Astrocyte of the spinal cord (primary cell): ENCODE measurements at regions not wholly inside any gene's neighbourhood (a gene's known extent, or its start where the extent isn't known, plus 50 kb on each side); places are given as distances from the start of the nearest gene placed in this dataset.

ENCODE experiments used
- DNase-seq: peaks from one replicate; pipeline ENCODE4 v3.0.0; 2011; ENCODE audit warnings: low read depth, low spot score
- H3K4me3 ChIP-seq: 2 replicates; pipeline ENCODE4 v1.5.1; 2011; ENCODE audit warnings: low read depth, mild to moderate bottlenecking, low read length, moderate library complexity
- CTCF ChIP-seq: IDR thresholded peaks from 2 replicates; pipeline ENCODE4 v1.5.1; 2012; ENCODE audit warnings: low read depth, mild to moderate bottlenecking, low read length, inconsistent platforms
- in situ Hi-C: cut with HindIII; loops from 2 replicates; pipeline ENCODE4 v1.10.0; 2017; ENCODE audit warnings: low sequenced_read_pairs

DNA sequence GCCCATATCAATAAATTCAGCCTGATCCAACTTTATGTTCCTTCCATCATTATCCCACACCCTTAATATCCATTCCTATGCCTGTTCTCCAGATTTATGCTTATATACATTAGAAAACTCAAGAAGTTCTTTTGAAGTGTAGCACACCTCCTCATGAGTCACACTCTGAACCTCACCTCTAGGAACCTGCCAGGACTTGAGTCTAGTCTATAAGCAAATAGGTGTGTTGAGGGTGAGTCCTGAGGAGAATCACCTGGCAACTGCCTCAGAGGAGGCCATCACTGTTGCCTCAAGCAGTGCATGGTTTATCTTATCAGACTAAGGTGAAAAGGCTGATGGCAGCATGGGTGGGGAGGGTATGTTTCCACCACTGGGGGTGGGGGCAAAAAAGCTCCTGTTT lies 496.7 kb downstream of the C6orf118 start:
- no peak for DNase-seq
- TF ChIP-seq CTCF: no peak
- in situ Hi-C loops: no loop called here

GRCh38 chr6:164807125-164807524 lies 502.3 kb downstream of the C6orf118 start:
- no peak for DNase-seq
- H3K4me3 ChIP-seq: no peak overlapping the region
- TF ChIP-seq CTCF: no peak
- in situ Hi-C loops: no loop called here

More for the DNA sequence above, 496.7 kb downstream of the C6orf118 start:
- no peak overlapping the region for H3K4me3 ChIP-seq

DNA sequence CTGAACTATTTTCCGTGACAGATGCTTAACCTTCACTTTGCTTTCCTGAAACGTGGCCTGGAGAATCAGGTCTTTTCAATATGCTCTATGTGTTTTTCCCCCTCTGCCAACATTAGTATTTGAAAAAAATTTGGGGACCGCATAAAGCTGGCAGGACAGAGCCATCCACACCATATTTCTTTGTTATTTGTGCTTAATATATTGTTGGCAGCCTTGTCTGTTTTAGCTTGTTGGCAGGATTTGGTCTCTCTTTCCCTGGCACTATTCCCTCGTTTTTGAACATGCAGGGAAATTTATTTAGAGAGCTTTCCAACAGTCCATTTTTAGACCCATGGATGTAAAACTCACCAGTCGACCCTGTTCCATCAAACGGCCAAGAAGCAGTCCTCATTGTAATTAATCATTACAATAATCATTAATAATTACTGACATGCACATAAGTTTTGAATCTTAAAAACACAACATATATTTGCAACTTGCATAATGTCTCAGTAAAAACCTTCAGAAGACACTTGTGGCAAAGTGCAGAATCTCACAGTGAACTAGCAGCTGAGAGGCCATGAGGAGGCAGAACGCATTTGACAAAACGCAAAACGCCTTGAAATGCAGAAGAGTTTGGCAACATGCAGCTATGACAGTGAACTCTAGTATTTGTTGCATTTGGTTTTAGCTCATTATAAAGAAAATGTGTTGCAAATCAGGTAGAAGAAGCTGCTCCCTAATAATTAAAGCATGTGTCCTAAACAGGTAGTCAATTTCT lies 514.2 kb downstream of the C6orf118 start:
- in situ Hi-C loops: no loop called here
- no peak for TF ChIP-seq CTCF

DNA sequence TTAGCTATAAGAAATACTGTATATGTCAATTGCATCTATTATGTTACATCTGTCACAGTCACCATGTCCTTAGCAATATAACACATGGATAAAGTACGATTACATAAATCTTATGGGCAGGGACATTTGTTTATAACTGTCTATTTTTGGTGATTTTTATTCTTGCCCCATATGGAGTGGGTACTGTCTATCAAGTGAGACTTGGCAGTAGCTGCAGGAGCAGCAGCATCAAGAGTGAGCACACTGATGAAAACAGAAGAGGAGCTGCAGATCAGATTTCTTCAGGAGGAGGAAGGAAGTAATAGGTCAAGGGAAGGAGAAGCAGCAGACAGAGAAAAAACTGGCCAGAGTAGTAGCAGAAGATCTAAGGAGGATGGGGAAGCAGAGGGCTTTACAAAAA lies 516.7 kb downstream of the C6orf118 start:
- no peak overlapping the region for H3K4me3 ChIP-seq
- no peak for DNase-seq
- TF ChIP-seq CTCF: no peak
- in situ Hi-C loops: no loop called here

More for the DNA sequence above, 514.2 kb downstream of the C6orf118 start:
- DNase-seq: no peak
- H3K4me3 ChIP-seq: no peak overlapping the region

DNA sequence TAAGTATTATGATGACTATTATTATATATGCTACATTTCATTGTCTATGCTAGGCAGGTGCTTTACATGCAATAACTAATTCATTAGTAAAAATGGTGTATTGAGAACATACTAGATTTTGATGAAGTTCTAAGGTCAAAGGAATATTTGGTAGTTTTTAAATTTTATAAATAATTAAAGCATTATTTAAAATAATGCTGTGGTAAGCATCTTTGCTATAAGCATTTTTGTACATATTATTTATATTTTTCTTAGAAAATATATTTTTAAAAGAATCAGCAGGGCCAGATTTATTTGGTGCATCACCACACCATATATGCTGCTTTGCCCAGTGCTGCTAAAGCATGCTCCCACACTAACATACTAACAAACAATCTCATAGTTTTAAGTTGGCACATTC lies 517.9 kb downstream of the C6orf118 start:
- no peak for DNase-seq
- TF ChIP-seq CTCF: no peak
- H3K4me3 ChIP-seq: no peak overlapping the region
- in situ Hi-C loops: no loop called here

GRCh38 chr6:164763788-164764187 lies 545.6 kb downstream of the C6orf118 start:
- H3K4me3 ChIP-seq: no peak overlapping the region
- in situ Hi-C loops: no loop called here
- DNase-seq: no peak
- TF ChIP-seq CTCF: no peak
